Erythroblast (primary cell): ENCODE measurements at regions not wholly inside any gene's neighbourhood (a gene's known extent, or its start where the extent isn't known, plus 50 kb on each side); places are given as distances from the start of the nearest gene placed in this dataset.

Source experiments
- GATA1 ChIP-seq: IDR thresholded peaks from 2 replicates; pipeline ENCODE4 v1.6.1; 2011; ENCODE audit warnings: low read depth, mild to moderate bottlenecking, control low read depth, low read length, moderate library complexity
- POLR2A ChIP-seq: IDR thresholded peaks from 2 replicates; pipeline ENCODE4 v1.6.1; 2011; ENCODE audit warnings: mild to moderate bottlenecking, low read length

DNA sequence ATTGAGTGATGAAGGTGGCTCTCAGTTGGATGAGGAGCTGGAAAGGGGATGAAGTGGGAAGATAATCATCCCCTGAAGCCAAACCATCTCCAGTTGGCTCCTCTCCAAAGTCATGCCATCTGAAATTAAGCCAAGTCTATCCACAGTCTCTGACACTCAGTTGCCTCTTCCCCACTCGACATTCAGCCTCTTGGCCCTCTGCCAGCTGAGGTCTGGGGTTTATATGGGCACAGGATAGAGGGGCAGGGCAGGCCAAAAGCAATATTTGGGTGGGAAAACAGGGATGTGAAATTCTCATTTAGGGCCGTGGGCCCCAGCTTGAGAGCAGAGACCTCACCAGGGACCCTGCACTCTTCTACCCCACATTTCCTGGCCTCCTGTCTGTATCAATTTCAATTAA, 85.9 kb downstream of the SLITRK1 start:
- TF ChIP-seq POLR2A: no peak
- TF ChIP-seq GATA1: no peak
